ENCODE measurements at regions not wholly inside any gene's neighbourhood (a gene's known extent, or its start where the extent isn't known, plus 50 kb on each side); places are given as distances from the start of the nearest gene placed in this dataset.

DNA sequence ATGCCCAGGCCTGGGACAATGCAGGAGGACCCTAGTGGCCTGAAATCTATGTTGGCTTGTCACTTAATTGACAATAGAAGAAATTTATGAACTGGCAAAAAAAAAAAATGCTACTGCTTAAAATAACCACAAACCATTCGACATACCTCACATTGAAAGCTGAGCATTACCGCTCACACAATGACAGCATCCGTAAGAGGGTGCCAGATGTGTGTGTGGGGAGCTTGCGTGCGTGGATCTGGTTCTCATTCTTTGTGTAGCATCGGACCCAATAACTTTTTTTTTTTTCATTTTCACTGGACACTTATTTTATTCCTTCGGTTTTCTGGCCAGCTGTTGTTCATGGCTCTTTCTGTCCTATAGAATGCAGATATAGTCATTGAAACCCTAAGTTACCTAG lies 216.7 kb downstream of the VRK1 start:
- Histone ChIP-seq H3K14ac (replicated peaks; ENCODE audit: low read depth, low read length) (no peak overlapping the region), H3K27ac (ENCODE audit: insufficient read depth, low read length) (no peak overlapping the region), H2AK9ac (replicated peaks; ENCODE audit: low read depth, low read length, poor library complexity) (no peak overlapping the region), H4K20me1 (ENCODE audit: insufficient read depth, low read length) (no peaks in the 10 kb centered on the region), H3K9me3 (ENCODE audit: control insufficient read depth, insufficient read depth, low read length) (peaks cover 29% of the 10 kb centered on the region), H3K79me1 (ENCODE audit: low read depth in 1 of 2, low read length in 2 of 2) (no peaks in the 10 kb centered on the region), H2AK5ac (ENCODE audit: low read depth, low read length) (no peak overlapping the region), H4K8ac (ENCODE audit: low read depth in 2 of 2, low read length in 2 of 2) (no peak overlapping the region), H3K56ac (ENCODE audit: extremely low read depth, insufficient read depth, low read length) (no peak overlapping the region), H3K4me2 (ENCODE audit: low read depth, low read length) (no peak overlapping the region), H2BK20ac (ENCODE audit: low read depth, low read length) (no peak overlapping the region), H3K27me3 (ENCODE audit: control insufficient read depth, insufficient read depth, low read length) (no peaks in the 10 kb centered on the region), H3K23ac (ENCODE audit: low read depth, low read length) (no peak overlapping the region), H2BK5ac (ENCODE audit: low read depth, low read length, poor library complexity, severe bottlenecking) (no peak overlapping the region), H3K9ac (ENCODE audit: low read depth, low read length) (no peak overlapping the region), H3K4me3 (ENCODE audit: insufficient read depth, low read depth, low read length) (no peak overlapping the region), H4K91ac (ENCODE audit: insufficient read depth, low read depth, low read length) (no peak overlapping the region), H3K4me1 (ENCODE audit: control insufficient read depth, insufficient read depth, low read length) (no peaks in the 10 kb centered on the region), H3K4ac (ENCODE audit: low read depth, low read length) (no peak overlapping the region), H2BK15ac (ENCODE audit: low read depth, low read length) (no peak overlapping the region), H3K36me3 (ENCODE audit: control insufficient read depth, insufficient read depth, low read length) (no peaks in the 10 kb centered on the region), H4K5ac (ENCODE audit: low read depth, low read length) (no peak overlapping the region), H2BK120ac (ENCODE audit: low read depth, low read length) (no peak overlapping the region), H2AFZ (replicated peaks; ENCODE audit: low read length, poor library complexity) (no peak overlapping the region), H3K18ac (ENCODE audit: low read depth, low read length) (no peak overlapping the region), H3K9me1 (ENCODE audit: insufficient read depth, low read length) (no peaks in the 10 kb centered on the region)
- dilution Hi-C loops (cut with HindIII; ENCODE audit: low sequenced_read_pairs, unreplicated experiment) = no loop called here
- in situ Hi-C loops (cut with MboI; ENCODE audit: low sequenced_read_pairs) = no loop called here
- ChIA-PET CTCF (no interaction called here), POLR2A (ENCODE audit: unreplicated experiment) (no interaction called here)
- intact Hi-C loops (cut with micrococcal nuclease) = no loop called here
- TF ChIP-seq NFE2L2 (IDR thresholded peaks at IDR 0.05; ENCODE audit: low read depth, low read length) = no peak
- TF ChIP-seq, protein P1, sequence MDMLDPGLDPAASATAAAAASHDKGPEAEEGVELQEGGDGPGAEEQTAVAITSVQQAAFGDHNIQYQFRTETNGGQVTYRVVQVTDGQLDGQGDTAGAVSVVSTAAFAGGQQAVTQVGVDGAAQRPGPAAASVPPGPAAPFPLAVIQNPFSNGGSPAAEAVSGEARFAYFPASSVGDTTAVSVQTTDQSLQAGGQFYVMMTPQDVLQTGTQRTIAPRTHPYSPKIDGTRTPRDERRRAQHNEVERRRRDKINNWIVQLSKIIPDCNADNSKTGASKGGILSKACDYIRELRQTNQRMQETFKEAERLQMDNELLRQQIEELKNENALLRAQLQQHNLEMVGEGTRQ (IDR thresholded peaks at IDR 0.05; ENCODE audit: low read depth, low read length) = no peak
- ATAC-seq (ENCODE audit: low read depth) (no peak), DNase-seq (no peak)
- WGBS, 2 experiments (ENCODE audit: extremely low coverage in 2 of 2, insufficient read length in 1 of 2) = no CpG with 5 or more reads among the region's 7 CpGs
- no TSS peak for BruUV-seq (replicated peaks)

Data from IMR-90 (cell line).